Omental fat pad (tissue), 3 donors: ENCODE measurements at regions not wholly inside any gene's neighbourhood (a gene's known extent, or its start where the extent isn't known, plus 50 kb on each side); places are given as distances from the start of the nearest gene placed in this dataset.

Experiments used
- ATAC-seq: fragments of 150-250 bp; one replicate; pipeline ENCODE4 v1.9.1; 2016; ENCODE audit warnings: mild to moderate bottlenecking, moderate library complexity; ENCODE audit not compliant: low FRiP score
- DNase-seq: peaks from one replicate; pipeline ENCODE4 v3.0.0-alpha.2; 2019; ENCODE audit warnings: low spot score
- TF ChIP-seq, protein P1 (sequence below), 3 donors: fragments of 450-650 bp; IDR thresholded peaks; one replicate each; pipeline ENCODE4 v1.5.1; 2016 to 2017; ENCODE audit warnings: antibody characterized with exemption in 3 of 3, mild to moderate bottlenecking in 3 of 3, moderate library complexity in 2 of 3

DNA sequence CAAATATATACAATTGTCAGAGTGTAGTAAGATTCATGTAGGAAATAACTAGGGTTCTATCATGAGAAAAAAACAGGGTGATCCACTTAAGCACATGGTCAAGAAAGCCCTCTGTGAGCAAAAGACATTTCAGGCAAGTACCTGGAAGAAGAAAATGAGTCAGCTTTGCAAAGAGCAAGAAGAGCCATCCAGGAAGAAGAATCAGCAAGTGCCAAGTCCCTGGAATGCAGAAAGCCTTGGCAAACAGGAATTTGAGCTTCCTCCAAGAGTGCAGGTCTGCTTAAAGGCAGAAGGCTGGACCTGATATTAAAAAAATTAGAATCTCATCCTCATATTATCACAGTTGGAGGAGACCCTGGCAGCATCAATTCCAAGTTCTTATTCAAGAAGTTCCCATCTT, 188.5 kb upstream of the CELF4 start:
- TF ChIP-seq, protein P1, sequence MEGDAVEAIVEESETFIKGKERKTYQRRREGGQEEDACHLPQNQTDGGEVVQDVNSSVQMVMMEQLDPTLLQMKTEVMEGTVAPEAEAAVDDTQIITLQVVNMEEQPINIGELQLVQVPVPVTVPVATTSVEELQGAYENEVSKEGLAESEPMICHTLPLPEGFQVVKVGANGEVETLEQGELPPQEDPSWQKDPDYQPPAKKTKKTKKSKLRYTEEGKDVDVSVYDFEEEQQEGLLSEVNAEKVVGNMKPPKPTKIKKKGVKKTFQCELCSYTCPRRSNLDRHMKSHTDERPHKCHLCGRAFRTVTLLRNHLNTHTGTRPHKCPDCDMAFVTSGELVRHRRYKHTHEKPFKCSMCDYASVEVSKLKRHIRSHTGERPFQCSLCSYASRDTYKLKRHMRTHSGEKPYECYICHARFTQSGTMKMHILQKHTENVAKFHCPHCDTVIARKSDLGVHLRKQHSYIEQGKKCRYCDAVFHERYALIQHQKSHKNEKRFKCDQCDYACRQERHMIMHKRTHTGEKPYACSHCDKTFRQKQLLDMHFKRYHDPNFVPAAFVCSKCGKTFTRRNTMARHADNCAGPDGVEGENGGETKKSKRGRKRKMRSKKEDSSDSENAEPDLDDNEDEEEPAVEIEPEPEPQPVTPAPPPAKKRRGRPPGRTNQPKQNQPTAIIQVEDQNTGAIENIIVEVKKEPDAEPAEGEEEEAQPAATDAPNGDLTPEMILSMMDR (IDR thresholded peaks at IDR 0.05) = no peak
- ATAC-seq (no peak), DNase-seq (no peak)

DNA sequence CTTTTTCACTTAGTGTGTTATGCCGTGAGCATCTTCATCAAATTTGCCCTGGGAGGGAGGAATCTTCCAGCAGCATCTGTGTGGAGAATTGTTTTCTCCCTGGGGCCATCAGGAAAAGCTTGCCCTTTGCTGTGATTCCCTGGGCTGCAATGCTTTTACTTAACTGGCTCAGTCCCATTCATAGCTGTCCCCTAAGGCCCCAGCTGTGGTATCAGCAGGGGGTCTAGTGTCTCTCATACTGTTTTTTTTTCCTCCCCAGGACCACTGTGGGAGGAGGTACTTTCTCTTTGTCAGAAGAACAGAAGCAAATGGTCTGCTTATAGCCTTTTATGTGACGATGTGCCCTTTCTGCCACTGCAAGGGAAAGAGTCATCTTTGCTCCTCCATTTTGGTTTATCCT, 176.8 kb upstream of the CELF4 start:
- TF ChIP-seq, protein P1 (IDR thresholded peaks at IDR 0.05) = no peak
- no peak for ATAC-seq
- no peak for DNase-seq

DNA sequence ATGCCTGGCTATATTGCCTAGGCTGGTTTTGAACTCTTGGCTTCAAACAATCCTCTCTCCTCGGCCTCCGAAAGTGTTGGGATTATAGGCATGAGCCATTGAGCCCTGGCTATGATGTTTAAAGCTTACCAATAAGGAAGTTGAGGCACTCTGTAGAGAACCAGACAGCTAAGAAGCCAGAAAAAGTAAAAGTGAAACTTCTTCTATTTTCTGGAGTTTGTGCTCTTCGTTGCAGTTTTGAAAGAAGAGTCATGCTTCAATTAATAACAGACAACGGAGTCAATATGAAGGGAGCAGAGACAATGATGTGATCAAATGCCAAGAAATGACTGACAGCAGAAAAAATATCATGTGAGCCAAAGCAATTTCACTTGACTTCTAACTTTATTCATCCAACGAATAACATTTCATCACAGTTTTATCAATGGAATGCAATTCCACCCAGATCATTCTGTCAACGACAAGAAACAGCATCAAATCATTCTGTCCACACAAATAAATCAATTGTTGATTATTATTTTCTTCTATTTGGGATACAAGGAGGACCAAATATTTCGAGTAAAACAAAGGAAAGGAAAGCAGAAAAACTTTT, 175.5 kb upstream of the CELF4 start:
- TF ChIP-seq, protein P1 (IDR thresholded peaks at IDR 0.05) = no peak
- ATAC-seq = no peak
- DNase-seq = no peak

DNA sequence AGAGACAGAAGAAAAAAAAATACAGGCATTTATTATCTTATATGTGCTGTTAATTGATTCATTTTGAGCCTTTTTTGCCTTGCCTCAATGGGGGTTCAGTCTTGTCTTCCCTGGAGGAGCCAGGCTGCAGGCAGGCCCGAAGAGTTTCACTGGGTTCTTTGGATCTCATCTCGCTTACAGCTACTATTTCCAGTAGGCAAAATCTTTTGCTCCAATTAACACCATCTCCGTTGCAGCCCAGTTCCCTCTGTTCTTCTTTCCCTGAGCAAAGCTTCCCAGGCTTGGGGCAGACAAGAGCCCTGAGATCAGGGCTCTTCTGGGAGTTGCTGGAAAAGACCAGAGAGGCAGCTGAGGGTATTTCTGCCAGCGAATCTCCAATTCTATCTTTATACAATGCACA, 168.8 kb upstream of the CELF4 start:
- DNase-seq (no peak), ATAC-seq (no peak)

DNA sequence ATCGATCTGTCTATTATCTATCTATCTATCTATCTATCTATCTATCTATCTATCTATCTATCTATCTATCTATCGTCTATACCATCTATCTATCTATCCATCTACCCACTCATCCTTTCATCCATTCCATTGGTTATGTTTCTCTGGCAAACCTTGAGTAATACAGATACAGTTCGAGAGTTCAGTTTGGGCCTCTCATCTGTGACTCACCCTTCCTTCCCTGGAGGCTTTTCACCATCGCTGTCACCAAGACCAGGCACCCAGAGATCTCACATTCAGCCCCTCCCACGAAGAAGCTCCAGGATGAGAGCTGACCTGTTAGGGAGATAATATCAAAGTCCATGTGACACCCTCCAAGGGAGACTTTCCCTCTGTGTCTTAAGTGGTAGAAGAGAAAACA, 164.1 kb upstream of the CELF4 start:
- TF ChIP-seq, protein P1 (IDR thresholded peaks at IDR 0.05) = no peak
- ATAC-seq = no peak
- no peak for DNase-seq

More for the DNA sequence above, 168.8 kb upstream of the CELF4 start:
- TF ChIP-seq, protein P1 (IDR thresholded peaks at IDR 0.05) = no peak

DNA sequence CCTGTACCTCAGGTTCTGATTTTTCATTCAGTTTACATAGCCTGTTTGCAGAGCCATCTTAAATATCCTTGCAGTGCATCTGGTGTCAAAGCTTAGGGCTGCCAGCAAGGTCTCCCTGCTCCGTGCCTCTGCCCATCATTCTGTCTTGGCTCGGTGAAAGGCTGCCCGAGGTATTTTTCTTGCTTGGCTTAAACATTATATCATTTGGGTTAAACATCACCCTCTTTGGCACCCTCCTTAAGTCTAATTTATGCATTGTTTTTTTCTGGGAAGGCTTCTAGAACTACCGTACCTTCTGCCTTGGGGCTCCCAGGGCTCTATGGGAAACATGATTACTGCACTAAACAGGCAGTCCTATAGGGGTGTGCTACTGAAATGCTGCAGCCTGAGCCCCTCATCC, 158.6 kb upstream of the CELF4 start:
- TF ChIP-seq, protein P1 (IDR thresholded peaks at IDR 0.05) = no peak
- no peak for DNase-seq
- no peak for ATAC-seq
